Epithelial cell of proximal tubule (primary cell): ENCODE measurements at regions not wholly inside any gene's neighbourhood (a gene's known extent, or its start where the extent isn't known, plus 50 kb on each side); places are given as distances from the start of the nearest gene placed in this dataset.

Source experiments
- DNase-seq: peaks from one replicate; pipeline ENCODE4 v3.0.0-alpha.2; 2011; ENCODE audit warnings: low read depth
- H3K4me3 ChIP-seq: 2 replicates; pipeline ENCODE4 v1.5.1; 2011; ENCODE audit warnings: low read depth, mild to moderate bottlenecking, low read length
- TF ChIP-seq, protein P1 (sequence below): conservative IDR thresholded peaks from 2 replicates; pipeline ENCODE4 v1.5.1; 2012; ENCODE audit warnings: low read depth, mild to moderate bottlenecking, low read length

DNA sequence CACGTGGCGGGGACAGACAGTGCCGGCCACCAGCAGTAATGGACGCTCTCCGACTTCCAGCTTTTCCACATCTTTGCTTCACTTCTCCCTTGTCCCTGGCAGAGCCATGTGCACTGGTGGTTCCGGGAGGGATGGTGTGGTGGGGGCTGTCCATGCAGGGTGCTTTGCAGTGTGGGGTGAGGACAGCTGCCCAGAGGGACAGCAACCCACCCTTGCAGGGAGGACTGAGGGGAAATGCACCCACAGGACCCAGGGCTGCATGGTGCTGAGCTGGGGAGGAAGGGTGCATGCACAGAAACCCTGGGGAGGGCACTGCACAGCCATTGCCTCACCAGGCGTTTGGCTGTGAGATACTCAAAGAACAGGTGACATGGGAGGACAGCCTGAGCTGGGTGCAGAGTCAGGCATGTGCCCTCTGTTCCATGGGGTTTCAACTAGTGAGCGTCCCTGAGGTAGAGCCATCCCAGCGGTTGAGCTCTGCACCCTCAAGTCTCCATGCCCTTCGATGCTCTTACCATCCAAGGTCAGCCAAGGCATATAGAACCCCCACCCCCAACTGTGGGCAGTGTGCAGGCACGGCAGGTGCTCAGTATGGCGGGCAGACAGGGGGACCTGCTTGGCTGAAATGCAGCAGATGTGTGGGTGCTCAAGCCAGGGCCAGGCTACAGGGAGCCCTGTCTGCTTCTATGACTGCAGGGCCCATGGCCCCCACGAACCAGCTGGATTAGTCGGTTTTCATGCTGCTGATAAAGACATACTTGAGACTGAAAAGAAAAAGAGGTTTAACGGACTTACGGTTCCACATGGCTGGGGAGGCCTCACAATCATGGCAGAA is 239.7 kb downstream of the TTLL2 start:
- TF ChIP-seq, protein P1, sequence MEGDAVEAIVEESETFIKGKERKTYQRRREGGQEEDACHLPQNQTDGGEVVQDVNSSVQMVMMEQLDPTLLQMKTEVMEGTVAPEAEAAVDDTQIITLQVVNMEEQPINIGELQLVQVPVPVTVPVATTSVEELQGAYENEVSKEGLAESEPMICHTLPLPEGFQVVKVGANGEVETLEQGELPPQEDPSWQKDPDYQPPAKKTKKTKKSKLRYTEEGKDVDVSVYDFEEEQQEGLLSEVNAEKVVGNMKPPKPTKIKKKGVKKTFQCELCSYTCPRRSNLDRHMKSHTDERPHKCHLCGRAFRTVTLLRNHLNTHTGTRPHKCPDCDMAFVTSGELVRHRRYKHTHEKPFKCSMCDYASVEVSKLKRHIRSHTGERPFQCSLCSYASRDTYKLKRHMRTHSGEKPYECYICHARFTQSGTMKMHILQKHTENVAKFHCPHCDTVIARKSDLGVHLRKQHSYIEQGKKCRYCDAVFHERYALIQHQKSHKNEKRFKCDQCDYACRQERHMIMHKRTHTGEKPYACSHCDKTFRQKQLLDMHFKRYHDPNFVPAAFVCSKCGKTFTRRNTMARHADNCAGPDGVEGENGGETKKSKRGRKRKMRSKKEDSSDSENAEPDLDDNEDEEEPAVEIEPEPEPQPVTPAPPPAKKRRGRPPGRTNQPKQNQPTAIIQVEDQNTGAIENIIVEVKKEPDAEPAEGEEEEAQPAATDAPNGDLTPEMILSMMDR: no peak
- DNase-seq: no peak
- no peak overlapping the region for H3K4me3 ChIP-seq

DNA sequence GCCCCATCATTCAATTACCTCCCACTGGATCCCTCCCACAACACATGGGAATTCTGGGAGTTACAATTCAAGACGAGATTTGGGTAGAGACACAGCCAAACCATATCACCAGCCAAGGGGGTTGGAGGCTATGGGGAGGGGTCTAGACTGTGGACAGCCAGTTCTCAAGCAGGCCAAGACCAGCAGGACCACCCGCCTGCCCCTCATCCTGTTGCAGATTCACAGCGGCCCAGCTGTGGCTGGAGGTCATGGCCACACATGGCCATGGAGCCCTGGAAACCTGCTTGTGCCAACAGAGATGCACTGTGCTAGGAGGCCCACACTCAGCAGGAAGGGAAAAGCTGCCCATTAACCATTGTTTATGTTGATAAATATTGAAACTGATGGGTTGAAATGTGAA is 240.5 kb downstream of the TTLL2 start:
- DNase-seq: no peak
- no peak overlapping the region for H3K4me3 ChIP-seq
- TF ChIP-seq, protein P1: no peak

DNA sequence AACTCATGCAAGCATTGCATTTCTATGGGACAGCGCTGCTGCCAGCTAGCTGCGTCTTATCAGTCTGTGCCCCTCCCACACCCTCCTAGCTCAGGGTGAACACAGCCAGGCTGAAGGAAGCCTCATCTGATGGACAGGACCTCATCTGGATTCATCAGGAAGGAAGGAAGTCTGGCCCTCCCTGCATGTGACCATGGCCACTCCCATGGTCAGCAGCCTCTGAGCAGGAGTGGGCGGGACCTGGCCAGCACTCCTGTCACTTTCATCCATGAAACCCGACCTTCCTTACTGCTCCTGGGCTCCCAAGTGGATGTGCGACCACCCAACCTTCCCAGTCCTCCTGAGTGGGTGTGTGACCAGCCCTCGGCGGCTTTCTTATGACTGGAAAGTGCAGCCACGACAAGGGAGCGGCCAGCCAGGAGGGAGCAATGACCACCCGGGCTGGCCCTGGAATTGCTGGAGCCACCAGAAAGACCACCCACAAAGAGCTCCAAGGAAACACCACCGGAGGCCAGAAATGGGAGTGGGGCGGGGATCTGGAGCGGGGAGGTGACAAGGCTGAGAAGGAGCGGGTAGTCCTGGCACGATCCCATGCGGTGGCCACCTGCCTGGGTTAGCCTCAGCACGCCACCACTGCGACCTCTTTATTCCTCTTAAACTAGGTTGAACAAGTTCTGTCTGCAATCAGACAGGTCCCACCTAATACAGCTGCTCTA is 241.2 kb downstream of the TTLL2 start:
- no peak overlapping the region for H3K4me3 ChIP-seq
- DNase-seq: no peak
- TF ChIP-seq, protein P1: no peak

- no peak overlapping the region for H3K4me3 ChIP-seq
- DNase-seq: no peak
- TF ChIP-seq, protein P1: no peak
Observed at GRCh38 chr6:167566711-167567141, 241.8 kb downstream of the TTLL2 start.

GRCh38 chr6:167567142-167568033 is 242.5 kb downstream of the TTLL2 start:
- H3K4me3 ChIP-seq: no peak overlapping the region
- TF ChIP-seq, protein P1: no peak
- no peak for DNase-seq

DNA sequence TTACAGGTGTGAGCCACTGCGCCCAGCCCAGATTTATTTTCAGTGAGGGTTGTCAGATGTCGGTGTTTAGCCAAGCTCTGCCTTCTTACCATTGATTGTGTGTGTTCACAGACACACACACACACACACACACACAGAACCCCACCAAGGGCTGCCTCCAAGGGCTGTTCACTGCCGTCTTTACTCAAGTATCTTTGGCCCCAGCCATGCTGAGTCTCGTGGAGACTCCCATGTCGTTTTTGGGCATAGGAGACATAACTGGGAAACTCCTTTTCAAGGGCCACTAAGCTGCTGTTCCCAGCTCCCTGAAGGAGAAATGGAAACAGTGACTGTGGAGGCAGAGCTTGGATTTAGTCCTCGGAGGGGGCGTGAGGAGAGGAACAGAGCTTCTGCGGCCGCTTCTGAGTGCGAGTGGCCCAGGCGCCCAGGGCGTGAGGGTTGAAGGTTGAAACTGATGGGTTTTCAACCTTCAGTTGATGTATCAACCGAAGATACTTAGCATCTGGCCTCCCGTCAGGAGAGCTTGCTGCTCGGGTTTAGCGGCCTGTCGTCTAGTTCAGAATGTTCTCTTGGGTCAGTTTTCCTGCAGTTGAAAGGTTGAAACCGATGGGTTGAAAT is 243.6 kb downstream of the TTLL2 start:
- H3K4me3 ChIP-seq: no peak overlapping the region
- TF ChIP-seq, protein P1: no peak
- DNase-seq: no peak
